ENCODE measurements at regions not wholly inside any gene's neighbourhood (a gene's known extent, or its start where the extent isn't known, plus 50 kb on each side); places are given as distances from the start of the nearest gene placed in this dataset.

- no peak overlapping the region for H3K9ac ChIP-seq (ENCODE audit: low read length)
- H3K4me2 ChIP-seq (ENCODE audit: low read depth, low read length, poor library complexity, severe bottlenecking): no peak overlapping the region
- no peak overlapping the region for H2AFZ ChIP-seq (ENCODE audit: low read depth, low read length, severe bottlenecking)
- no peaks in the 10 kb centered on the region for H3F3A ChIP-seq (ENCODE audit: insufficient read depth)
- TF ChIP-seq CTCF (IDR thresholded peaks at IDR 0.05; ENCODE audit: insufficient read depth, low read length, poor library complexity, severe bottlenecking): no peak
- no peak for TF ChIP-seq EZH2phosphoT487 (conservative IDR thresholded peaks at IDR 0.05; ENCODE audit: low read length)
- no peak overlapping the region for H3K4me3 ChIP-seq (ENCODE audit: insufficient read depth, low read length, poor library complexity, severe bottlenecking)
- H4K20me1 ChIP-seq (ENCODE audit: low read depth, low read length): no peaks in the 10 kb centered on the region
- H3K9me3 ChIP-seq (ENCODE audit: insufficient read depth, low read length): no peaks in the 10 kb centered on the region
- no peak overlapping the region for H3K27ac ChIP-seq (ENCODE audit: low read depth, low read length)
- H3K79me2 ChIP-seq (ENCODE audit: insufficient read depth, low read length): no peaks in the 10 kb centered on the region
- no peaks in the 10 kb centered on the region for H3K9me2 ChIP-seq (replicated peaks; ENCODE audit: insufficient read depth, low read length)
- no peaks in the 10 kb centered on the region for H3K36me3 ChIP-seq (ENCODE audit: low read length)
- H3K27me3 ChIP-seq (ENCODE audit: low read length): no peaks in the 10 kb centered on the region; the same call in 1 of the 2 replicates
Measured at GRCh38 chr12:65536351-65536750, 257.9 kb downstream of the MSRB3 start.

- H3K27ac ChIP-seq (ENCODE audit: low read depth, low read length): no peak overlapping the region
- H3K36me3 ChIP-seq (ENCODE audit: low read length): no peaks in the 10 kb centered on the region
- no peaks in the 10 kb centered on the region for H3F3A ChIP-seq (ENCODE audit: insufficient read depth)
- no peaks in the 10 kb centered on the region for H4K20me1 ChIP-seq (ENCODE audit: low read depth, low read length)
- no peaks in the 10 kb centered on the region for H3K9me2 ChIP-seq (replicated peaks; ENCODE audit: insufficient read depth, low read length)
- H3K4me2 ChIP-seq (ENCODE audit: low read depth, low read length, poor library complexity, severe bottlenecking): no peak overlapping the region
- no peaks in the 10 kb centered on the region for H3K79me2 ChIP-seq (ENCODE audit: insufficient read depth, low read length)
- no peak overlapping the region for H3K4me3 ChIP-seq (ENCODE audit: insufficient read depth, low read length, poor library complexity, severe bottlenecking)
- no peak overlapping the region for H3K9ac ChIP-seq (ENCODE audit: low read length)
- TF ChIP-seq EZH2phosphoT487 (conservative IDR thresholded peaks at IDR 0.05; ENCODE audit: low read length) (no peak), CTCF (IDR thresholded peaks at IDR 0.05; ENCODE audit: insufficient read depth, low read length, poor library complexity, severe bottlenecking) (no peak)
- H3K27me3 ChIP-seq (ENCODE audit: low read length): no peaks in the 10 kb centered on the region; the same call in 1 of the 2 replicates
- H3K9me3 ChIP-seq (ENCODE audit: insufficient read depth, low read length): no peaks in the 10 kb centered on the region
- H2AFZ ChIP-seq (ENCODE audit: low read depth, low read length, severe bottlenecking): no peak overlapping the region
Measured at GRCh38 chr12:65536876-65537681, 258.6 kb downstream of the MSRB3 start.

- H3K9me2 ChIP-seq (replicated peaks; ENCODE audit: insufficient read depth, low read length): no peaks in the 10 kb centered on the region
- no peak overlapping the region for H2AFZ ChIP-seq (ENCODE audit: low read depth, low read length, severe bottlenecking)
- no peaks in the 10 kb centered on the region for H3K36me3 ChIP-seq (ENCODE audit: low read length)
- H3K4me2 ChIP-seq (ENCODE audit: low read depth, low read length, poor library complexity, severe bottlenecking): no peak overlapping the region
- H3K27me3 ChIP-seq (ENCODE audit: low read length): no peaks in the 10 kb centered on the region
- no peaks in the 10 kb centered on the region for H4K20me1 ChIP-seq (ENCODE audit: low read depth, low read length)
- H3K27ac ChIP-seq (ENCODE audit: low read depth, low read length): no peak overlapping the region
- TF ChIP-seq CTCF (IDR thresholded peaks at IDR 0.05; ENCODE audit: insufficient read depth, low read length, poor library complexity, severe bottlenecking): no peak
- H3K9ac ChIP-seq (ENCODE audit: low read length): no peak overlapping the region
- no peaks in the 10 kb centered on the region for H3F3A ChIP-seq (ENCODE audit: insufficient read depth)
- H3K9me3 ChIP-seq (ENCODE audit: insufficient read depth, low read length): no peaks in the 10 kb centered on the region
- H3K79me2 ChIP-seq (ENCODE audit: insufficient read depth, low read length): no peaks in the 10 kb centered on the region
- H3K4me3 ChIP-seq (ENCODE audit: insufficient read depth, low read length, poor library complexity, severe bottlenecking): no peak overlapping the region
Measured at GRCh38 chr12:65537978-65538377, 259.5 kb downstream of the MSRB3 start.
